ENCODE measurements at regions not wholly inside any gene's neighbourhood (a gene's known extent, or its start where the extent isn't known, plus 50 kb on each side); places are given as distances from the start of the nearest gene placed in this dataset.

- Histone ChIP-seq H3K36me3 (ENCODE audit: insufficient read depth) (no peaks in the 10 kb centered on the region), H3K27ac (no peak overlapping the region), H3K9ac (no peak overlapping the region), H3K79me2 (ENCODE audit: insufficient read depth, low read depth) (no peaks in the 10 kb centered on the region), H4K20me1 (ENCODE audit: insufficient read depth) (no peaks in the 10 kb centered on the region), H3K27me3 (ENCODE audit: insufficient read depth, low read depth) (no peaks in the 10 kb centered on the region), H3K4me3 (IDR thresholded peaks at IDR 0.05; ENCODE audit: insufficient read depth, low read depth, low read length) (no peak overlapping the region), H3K4me1 (ENCODE audit: low read depth, poor library complexity, severe bottlenecking) (no peaks in the 10 kb centered on the region), H2AFZ (ENCODE audit: low read depth) (no peak overlapping the region), H3K4me2 (no peak overlapping the region)
- TF ChIP-seq CTCF (conservative IDR thresholded peaks at IDR 0.05; ENCODE audit: low read depth, low read length) = no peak
Observed at GRCh38 chr15:37252530-37252929, 152.2 kb upstream of the MEIS2 start.

GRCh38 chr15:37253877-37254276 is 153.5 kb upstream of the MEIS2 start:
- Histone ChIP-seq H3K4me2 (no peak overlapping the region), H3K4me3 (IDR thresholded peaks at IDR 0.05; ENCODE audit: insufficient read depth, low read depth, low read length) (no peak overlapping the region), H3K4me1 (ENCODE audit: low read depth, poor library complexity, severe bottlenecking) (no peaks in the 10 kb centered on the region), H4K20me1 (ENCODE audit: insufficient read depth) (no peaks in the 10 kb centered on the region), H3K36me3 (ENCODE audit: insufficient read depth) (no peaks in the 10 kb centered on the region), H3K9ac (no peak overlapping the region), H3K27ac (no peak overlapping the region), H2AFZ (ENCODE audit: low read depth) (no peak overlapping the region), H3K79me2 (ENCODE audit: insufficient read depth, low read depth) (no peaks in the 10 kb centered on the region), H3K27me3 (ENCODE audit: insufficient read depth, low read depth) (no peaks in the 10 kb centered on the region)
- TF ChIP-seq CTCF (conservative IDR thresholded peaks at IDR 0.05; ENCODE audit: low read depth, low read length) = no peak

GRCh38 chr15:37260255-37260654 is 159.9 kb upstream of the MEIS2 start:
- no peak overlapping the region for H3K4me3 ChIP-seq (IDR thresholded peaks at IDR 0.05; ENCODE audit: insufficient read depth, low read depth, low read length)
- H3K4me2 ChIP-seq = no peak overlapping the region
- no peak overlapping the region for H3K9ac ChIP-seq
- H3K27me3 ChIP-seq (ENCODE audit: insufficient read depth, low read depth) = no peaks in the 10 kb centered on the region
- no peaks in the 10 kb centered on the region for H3K4me1 ChIP-seq (ENCODE audit: low read depth, poor library complexity, severe bottlenecking)
- H4K20me1 ChIP-seq (ENCODE audit: insufficient read depth) = no peaks in the 10 kb centered on the region
- no peak for TF ChIP-seq CTCF (conservative IDR thresholded peaks at IDR 0.05; ENCODE audit: low read depth, low read length)
- H2AFZ ChIP-seq (ENCODE audit: low read depth) = no peak overlapping the region
- no peaks in the 10 kb centered on the region for H3K79me2 ChIP-seq (ENCODE audit: insufficient read depth, low read depth)
- no peaks in the 10 kb centered on the region for H3K36me3 ChIP-seq (ENCODE audit: insufficient read depth)
- no peak overlapping the region for H3K27ac ChIP-seq

- H3K4me1 ChIP-seq (ENCODE audit: low read depth, poor library complexity, severe bottlenecking) = no peaks in the 10 kb centered on the region
Observed at GRCh38 chr15:37261685-37262084, 161.3 kb upstream of the MEIS2 start.

More at GRCh38 chr15:37261685-37262084, 161.3 kb upstream of the MEIS2 start:
- no peak for TF ChIP-seq CTCF (conservative IDR thresholded peaks at IDR 0.05; ENCODE audit: low read depth, low read length)
- H3K9ac ChIP-seq = no peak overlapping the region
- H3K27me3 ChIP-seq (ENCODE audit: insufficient read depth, low read depth) = no peaks in the 10 kb centered on the region
- H4K20me1 ChIP-seq (ENCODE audit: insufficient read depth) = no peaks in the 10 kb centered on the region
- H2AFZ ChIP-seq (ENCODE audit: low read depth) = no peak overlapping the region
- no peak overlapping the region for H3K27ac ChIP-seq
- H3K79me2 ChIP-seq (ENCODE audit: insufficient read depth, low read depth) = no peaks in the 10 kb centered on the region
- no peak overlapping the region for H3K4me2 ChIP-seq
- H3K36me3 ChIP-seq (ENCODE audit: insufficient read depth) = no peaks in the 10 kb centered on the region
- no peak overlapping the region for H3K4me3 ChIP-seq (IDR thresholded peaks at IDR 0.05; ENCODE audit: insufficient read depth, low read depth, low read length)

All from KMS-11 (cell line).